ENCODE measurements at regions not wholly inside any gene's neighbourhood (a gene's known extent, or its start where the extent isn't known, plus 50 kb on each side); places are given as distances from the start of the nearest gene placed in this dataset.

DNA sequence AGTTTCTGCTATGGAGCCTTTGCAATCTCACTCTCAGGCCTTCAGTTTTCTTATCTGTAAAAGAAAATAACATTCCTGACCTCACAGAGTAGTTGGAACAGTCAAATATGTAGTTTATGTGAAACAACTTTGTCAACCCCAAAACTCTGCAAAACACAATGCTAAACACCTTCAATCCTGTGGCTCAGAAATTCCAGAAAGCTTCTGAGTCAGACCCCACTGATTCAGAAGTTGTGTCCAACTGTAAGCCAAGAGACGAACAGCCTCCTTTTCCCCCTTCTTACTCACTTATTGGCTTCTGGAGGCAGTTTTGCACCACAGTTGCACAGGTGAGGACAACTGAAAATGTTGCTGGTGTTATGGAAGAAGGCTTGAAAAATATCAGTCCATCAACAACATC, 52.9 kb downstream of the TMSB4Y start:
- Mint-ChIP-seq H3K9me3 (ENCODE audit: unreplicated experiment) (no peaks in the 10 kb centered on the region), H3K4me3 (ENCODE audit: unreplicated experiment) (no peak overlapping the region), H3K36me3 (ENCODE audit: unreplicated experiment) (no peaks in the 10 kb centered on the region), H3K27ac (ENCODE audit: unreplicated experiment) (no peak overlapping the region), H3K27me3 (ENCODE audit: unreplicated experiment) (peaks cover 3% of the 10 kb centered on the region), H3K4me1 (ENCODE audit: low read depth, unreplicated experiment) (peaks cover 2% of the 10 kb centered on the region)
- TF ChIP-seq, protein P1, sequence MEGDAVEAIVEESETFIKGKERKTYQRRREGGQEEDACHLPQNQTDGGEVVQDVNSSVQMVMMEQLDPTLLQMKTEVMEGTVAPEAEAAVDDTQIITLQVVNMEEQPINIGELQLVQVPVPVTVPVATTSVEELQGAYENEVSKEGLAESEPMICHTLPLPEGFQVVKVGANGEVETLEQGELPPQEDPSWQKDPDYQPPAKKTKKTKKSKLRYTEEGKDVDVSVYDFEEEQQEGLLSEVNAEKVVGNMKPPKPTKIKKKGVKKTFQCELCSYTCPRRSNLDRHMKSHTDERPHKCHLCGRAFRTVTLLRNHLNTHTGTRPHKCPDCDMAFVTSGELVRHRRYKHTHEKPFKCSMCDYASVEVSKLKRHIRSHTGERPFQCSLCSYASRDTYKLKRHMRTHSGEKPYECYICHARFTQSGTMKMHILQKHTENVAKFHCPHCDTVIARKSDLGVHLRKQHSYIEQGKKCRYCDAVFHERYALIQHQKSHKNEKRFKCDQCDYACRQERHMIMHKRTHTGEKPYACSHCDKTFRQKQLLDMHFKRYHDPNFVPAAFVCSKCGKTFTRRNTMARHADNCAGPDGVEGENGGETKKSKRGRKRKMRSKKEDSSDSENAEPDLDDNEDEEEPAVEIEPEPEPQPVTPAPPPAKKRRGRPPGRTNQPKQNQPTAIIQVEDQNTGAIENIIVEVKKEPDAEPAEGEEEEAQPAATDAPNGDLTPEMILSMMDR (IDR thresholded peaks at IDR 0.05; ENCODE audit: partially characterized antibody, unreplicated experiment): no peak
- no peak for DNase-seq

DNA sequence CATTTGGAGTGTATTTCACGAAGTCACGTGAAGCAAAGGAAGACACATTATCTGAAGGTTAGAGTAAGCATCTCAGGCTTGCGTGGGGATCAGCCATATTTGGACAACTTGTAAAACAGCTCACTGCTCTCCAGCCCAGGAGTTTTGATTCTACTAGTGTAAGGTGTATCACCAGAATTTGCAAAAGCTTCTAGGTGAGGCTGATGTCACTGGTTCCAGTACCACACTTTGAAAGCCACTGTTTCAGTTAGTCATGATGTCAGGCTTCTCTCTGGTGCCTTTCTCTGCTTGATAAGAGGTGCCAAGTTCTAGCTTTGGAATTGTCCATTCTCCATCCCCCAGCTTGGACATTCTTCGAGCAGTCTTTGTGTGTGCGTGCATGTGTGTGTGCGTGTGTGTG, 62.3 kb downstream of the TMSB4Y start:
- Mint-ChIP-seq H3K27me3 (ENCODE audit: unreplicated experiment) (no peaks in the 10 kb centered on the region), H3K27ac (ENCODE audit: unreplicated experiment) (no peak overlapping the region), H3K4me1 (ENCODE audit: low read depth, unreplicated experiment) (no peaks in the 10 kb centered on the region), H3K36me3 (ENCODE audit: unreplicated experiment) (no peaks in the 10 kb centered on the region), H3K4me3 (ENCODE audit: unreplicated experiment) (no peak overlapping the region), H3K9me3 (ENCODE audit: unreplicated experiment) (no peaks in the 10 kb centered on the region)
- no peak for DNase-seq
- TF ChIP-seq, protein P1 (IDR thresholded peaks at IDR 0.05; ENCODE audit: partially characterized antibody, unreplicated experiment): no peak

DNA sequence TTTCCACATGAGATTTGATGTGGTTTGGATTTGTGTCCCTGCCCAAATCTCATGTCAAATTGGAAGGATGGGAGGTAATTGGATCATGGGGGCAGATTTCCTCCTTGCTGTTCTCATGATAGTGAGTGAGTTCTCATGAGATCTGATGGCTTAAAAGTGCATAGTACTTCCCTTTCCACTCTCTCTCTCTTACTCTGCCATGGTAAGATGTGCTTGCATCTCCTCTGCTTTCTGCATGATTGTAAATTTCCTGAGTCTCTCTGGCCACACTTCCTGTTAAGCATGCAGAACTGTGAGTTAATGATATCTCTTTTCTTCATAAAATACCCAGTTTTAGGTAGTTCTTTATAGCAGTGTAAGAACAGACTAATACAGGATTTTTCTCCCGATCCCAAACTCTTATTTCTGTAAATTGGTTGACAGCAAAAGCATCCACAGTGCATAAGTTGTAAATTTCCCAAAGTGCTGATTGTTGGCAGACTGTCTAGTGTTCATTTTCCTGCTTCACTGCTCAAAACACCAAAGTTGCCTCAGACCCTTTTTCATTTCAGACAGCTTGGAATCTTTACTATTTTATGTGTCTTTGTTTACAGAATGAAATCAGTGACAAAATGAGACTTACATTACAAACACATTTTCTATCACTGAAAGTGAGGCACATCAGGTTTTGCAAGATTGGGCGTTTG, 86.6 kb downstream of the TMSB4Y start:
- no peak overlapping the region for H3K4me3 Mint-ChIP-seq (ENCODE audit: unreplicated experiment)

DNA sequence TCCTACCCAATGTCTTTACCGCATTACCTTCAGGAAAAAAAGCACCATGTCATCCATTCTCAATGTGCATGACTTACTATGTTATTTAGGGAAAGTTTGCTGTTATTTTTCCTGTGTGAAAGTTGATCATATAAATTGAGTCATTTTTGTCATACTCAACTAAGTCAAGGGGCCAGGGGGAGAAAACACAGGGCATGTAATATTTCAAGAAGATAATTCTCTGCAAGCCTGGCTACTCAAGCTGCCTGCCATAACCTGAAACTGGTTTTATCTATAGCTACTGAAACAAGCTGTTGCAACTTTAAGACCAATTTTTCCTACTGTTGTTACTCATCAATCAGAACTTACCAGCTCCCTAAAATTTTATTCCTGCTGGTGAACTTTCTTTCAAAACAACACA, 91.4 kb downstream of the TMSB4Y start:
- Mint-ChIP-seq H3K27ac (ENCODE audit: unreplicated experiment) (no peak overlapping the region), H3K4me1 (ENCODE audit: low read depth, unreplicated experiment) (peaks cover 2% of the 10 kb centered on the region), H3K27me3 (ENCODE audit: unreplicated experiment) (no peaks in the 10 kb centered on the region), H3K9me3 (ENCODE audit: unreplicated experiment) (peaks cover 2% of the 10 kb centered on the region), H3K36me3 (ENCODE audit: unreplicated experiment) (no peaks in the 10 kb centered on the region), H3K4me3 (ENCODE audit: unreplicated experiment) (no peak overlapping the region)
- TF ChIP-seq, protein P1 (IDR thresholded peaks at IDR 0.05; ENCODE audit: partially characterized antibody, unreplicated experiment): no peak
- DNase-seq: no peak

More for the DNA sequence above, 86.6 kb downstream of the TMSB4Y start:
- Mint-ChIP-seq H3K27ac (ENCODE audit: unreplicated experiment) (no peak overlapping the region), H3K27me3 (ENCODE audit: unreplicated experiment) (no peaks in the 10 kb centered on the region), H3K4me1 (ENCODE audit: low read depth, unreplicated experiment) (peaks cover 2% of the 10 kb centered on the region), H3K36me3 (ENCODE audit: unreplicated experiment) (peaks cover 9% of the 10 kb centered on the region), H3K9me3 (ENCODE audit: unreplicated experiment) (peaks cover 2% of the 10 kb centered on the region)
- TF ChIP-seq, protein P1 (IDR thresholded peaks at IDR 0.05; ENCODE audit: partially characterized antibody, unreplicated experiment): no peak
- no peak for DNase-seq

DNA sequence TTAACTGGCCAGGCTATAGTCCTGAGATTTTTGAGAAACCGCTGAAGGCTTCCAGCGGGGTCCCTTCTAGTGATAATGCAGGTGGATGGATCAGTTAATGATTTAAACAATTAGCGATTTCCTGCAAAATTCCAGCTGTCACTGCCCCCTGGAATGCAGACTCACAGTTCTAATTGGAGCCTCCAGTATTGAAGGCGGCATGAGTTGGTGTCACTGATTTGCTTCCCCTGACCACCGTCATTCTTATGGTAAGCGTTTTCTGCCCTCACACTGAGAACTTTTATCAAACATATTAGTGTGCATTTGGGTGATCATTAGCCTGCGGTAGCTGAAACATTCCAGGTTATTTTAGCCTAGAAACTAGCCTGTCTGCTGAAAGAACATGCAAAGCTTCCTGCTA, 99.1 kb downstream of the TMSB4Y start:
- Mint-ChIP-seq H3K9me3 (ENCODE audit: unreplicated experiment) (no peaks in the 10 kb centered on the region), H3K4me1 (ENCODE audit: low read depth, unreplicated experiment) (no peaks in the 10 kb centered on the region), H3K36me3 (ENCODE audit: unreplicated experiment) (no peaks in the 10 kb centered on the region), H3K27ac (ENCODE audit: unreplicated experiment) (no peak overlapping the region), H3K4me3 (ENCODE audit: unreplicated experiment) (no peak overlapping the region), H3K27me3 (ENCODE audit: unreplicated experiment) (no peaks in the 10 kb centered on the region)
- TF ChIP-seq, protein P1 (IDR thresholded peaks at IDR 0.05; ENCODE audit: partially characterized antibody, unreplicated experiment): no peak
- no peak for DNase-seq

All from glutamatergic neuron (in vitro differentiated cells).